ENCODE measurements at regions not wholly inside any gene's neighbourhood (a gene's known extent, or its start where the extent isn't known, plus 50 kb on each side); places are given as distances from the start of the nearest gene placed in this dataset.

GRCh38 chr12:42807251-42807650 lies 217.7 kb upstream of the PRICKLE1 start:
- H3K4me3 ChIP-seq (ENCODE audit: low read depth, poor library complexity, severe bottlenecking): no peak overlapping the region
- 89 to 94% methylated on average over 2 of the region's 2 CpGs for whole genome bisulfite sequencing, 2 donors
- TF ChIP-seq POLR2A (IDR thresholded peaks at IDR 0.05) (no peak), CTCF (IDR thresholded peaks at IDR 0.05) (no peak)
- intact Hi-C loops (cut with DNase I; ENCODE audit: low total_unique reads): no loop called here
- DNase-seq (ENCODE audit: low spot score in 2 of 2): no peak

GRCh38 chr12:42804928-42805327 lies 215.4 kb upstream of the PRICKLE1 start:
- DNase-seq (ENCODE audit: low spot score in 2 of 2): no peak
- WGBS, 2 donors: 80 to 86% methylated on average over 2 of the region's 2 CpGs
- H3K4me3 ChIP-seq (ENCODE audit: low read depth, poor library complexity, severe bottlenecking): no peak overlapping the region
- no peak for TF ChIP-seq POLR2A (IDR thresholded peaks at IDR 0.05)
- no peak for TF ChIP-seq CTCF (IDR thresholded peaks at IDR 0.05)
- intact Hi-C loops (cut with DNase I; ENCODE audit: low total_unique reads): no loop called here

GRCh38 chr12:42802785-42803189 lies 213.2 kb upstream of the PRICKLE1 start:
- 63 to 65% methylated on average over 4 of the region's 4 CpGs for WGBS, 2 donors
- TF ChIP-seq CTCF (IDR thresholded peaks at IDR 0.05) (no peak), POLR2A (IDR thresholded peaks at IDR 0.05) (no peak)
- no peak for DNase-seq (ENCODE audit: low spot score in 2 of 2)
- no peak overlapping the region for H3K4me3 ChIP-seq (ENCODE audit: low read depth, poor library complexity, severe bottlenecking)
- intact Hi-C loops (cut with DNase I; ENCODE audit: low total_unique reads): no loop called here

- intact Hi-C loops (cut with DNase I; ENCODE audit: low total_unique reads): no loop called here
- H3K4me3 ChIP-seq (ENCODE audit: low read depth, poor library complexity, severe bottlenecking): no peak overlapping the region
- no peak for DNase-seq (ENCODE audit: low spot score in 2 of 2)
- WGBS, 2 donors: 86 to 90% methylated on average over 2 of the region's 2 CpGs
- TF ChIP-seq CTCF (IDR thresholded peaks at IDR 0.05): no peak
- no peak for TF ChIP-seq POLR2A (IDR thresholded peaks at IDR 0.05)
Measured at GRCh38 chr12:42801271-42801670, 211.7 kb upstream of the PRICKLE1 start.

GRCh38 chr12:42799966-42800365 lies 210.4 kb upstream of the PRICKLE1 start:
- no peak overlapping the region for H3K4me3 ChIP-seq (ENCODE audit: low read depth, poor library complexity, severe bottlenecking)
- 85 to 89% methylated on average over 1 of the region's 1 CpG for WGBS, 2 donors
- TF ChIP-seq POLR2A (IDR thresholded peaks at IDR 0.05) (no peak), CTCF (IDR thresholded peaks at IDR 0.05) (no peak)
- DNase-seq (ENCODE audit: low spot score in 2 of 2): no peak
- intact Hi-C loops (cut with DNase I; ENCODE audit: low total_unique reads): no loop called here

GRCh38 chr12:42798811-42799438 lies 209.4 kb upstream of the PRICKLE1 start:
- H3K4me3 ChIP-seq (ENCODE audit: low read depth, poor library complexity, severe bottlenecking): no peak overlapping the region
- DNase-seq (ENCODE audit: low spot score in 2 of 2): no peak
- intact Hi-C loops (cut with DNase I; ENCODE audit: low total_unique reads): no loop called here
- no peak for TF ChIP-seq POLR2A (IDR thresholded peaks at IDR 0.05)
- TF ChIP-seq CTCF (IDR thresholded peaks at IDR 0.05): no peak
- 89 to 93% methylated on average over 2 of the region's 2 CpGs for WGBS, 2 donors
